ENCODE measurements at regions not wholly inside any gene's neighbourhood (a gene's known extent, or its start where the extent isn't known, plus 50 kb on each side); places are given as distances from the start of the nearest gene placed in this dataset.

DNA sequence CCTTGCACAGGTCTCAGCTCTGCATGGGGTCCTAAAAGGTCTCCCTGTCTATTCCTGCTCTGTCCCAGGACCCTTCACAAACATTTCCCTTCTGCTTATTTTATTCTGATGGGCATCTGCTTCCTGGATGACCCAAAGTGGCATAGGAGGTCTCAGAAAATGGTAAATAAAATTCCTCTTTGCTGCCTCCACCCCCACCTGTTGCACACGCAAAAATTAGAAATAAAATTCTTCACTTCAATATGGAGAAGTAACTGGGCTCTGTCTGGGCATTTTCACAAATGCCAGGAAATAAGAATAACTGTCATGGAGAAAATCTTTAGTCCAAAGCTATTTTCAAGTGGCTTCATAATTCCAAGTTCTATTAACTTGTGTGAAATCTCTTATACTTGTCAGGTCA is 106.6 kb upstream of the MAP1B start:
- ATAC-seq (no peak), DNase-seq (ENCODE audit: low spot score) (no peak), FAIRE-seq (no peak)
- H3K4me2 ChIP-seq (ENCODE audit: low read depth, low read length) = no peak overlapping the region
- H3K9ac ChIP-seq (ENCODE audit: insufficient read depth, low read depth, low read length) = no peak overlapping the region
- POLR2A ChIA-PET = no interaction called here
- no peaks in the 10 kb centered on the region for H3K4me1 ChIP-seq (ENCODE audit: insufficient read depth, low read length)
- WGBS (ENCODE audit: low lambda C conversion rate) = 4% methylated on average over 1 of the region's 1 CpG
- in situ Hi-C loops (cut with HindIII; ENCODE audit: extremely low pct_ligation_motif_present, low pct_unique_long_range_greater_than_20kb) (loop anchor here (25.0 kb wide), 1 partner anchor 213 kb away; no protein-coding TSS in a partner anchor), intact Hi-C loops (cut with micrococcal nuclease; ENCODE audit: unreplicated experiment) (no loop called here)
- no peak overlapping the region for H3K27ac ChIP-seq (ENCODE audit: extremely low read length, insufficient read depth, low read length)
- TF ChIP-seq ZNF256 (CRISPR knock-in tag; conservative IDR thresholded peaks at IDR 0.05) (no peak), GATAD2A (CRISPR knock-in tag; IDR thresholded peaks at IDR 0.05) (no peak), ZNF564 (CRISPR knock-in tag; IDR thresholded peaks at IDR 0.05) (no peak)
- no peaks in the 10 kb centered on the region for H3K79me2 ChIP-seq (ENCODE audit: insufficient read depth, low read length)
- H2AFZ ChIP-seq (ENCODE audit: low read length) = no peak overlapping the region
- H3K4me3 ChIP-seq (replicated peaks in 1 of 3; ENCODE audit: insufficient read depth in 1 of 3, low read depth in 2 of 3, low read length in 3 of 3) = no peak overlapping the region
- no peaks in the 10 kb centered on the region for H4K20me1 ChIP-seq (ENCODE audit: insufficient read depth, low read length)
- H3K9me3 ChIP-seq (ENCODE audit: low read length) = no peaks in the 10 kb centered on the region
- no TSS peak for BruUV-seq (replicated peaks)
- H3K27me3 ChIP-seq (ENCODE audit: control insufficient read depth in 1 of 2, insufficient read depth in 2 of 2, low read length in 2 of 2) = no peaks in the 10 kb centered on the region
- CTCF ChIA-PET (ENCODE audit: low intra/inter-chr PET ratio, low total read pairs) = no interaction called here
- H3K36me3 ChIP-seq (replicated peaks in 1 of 2; ENCODE audit: control insufficient read depth in 1 of 2, insufficient read depth in 2 of 2, low read length in 2 of 2) = no peaks in the 10 kb centered on the region

DNA sequence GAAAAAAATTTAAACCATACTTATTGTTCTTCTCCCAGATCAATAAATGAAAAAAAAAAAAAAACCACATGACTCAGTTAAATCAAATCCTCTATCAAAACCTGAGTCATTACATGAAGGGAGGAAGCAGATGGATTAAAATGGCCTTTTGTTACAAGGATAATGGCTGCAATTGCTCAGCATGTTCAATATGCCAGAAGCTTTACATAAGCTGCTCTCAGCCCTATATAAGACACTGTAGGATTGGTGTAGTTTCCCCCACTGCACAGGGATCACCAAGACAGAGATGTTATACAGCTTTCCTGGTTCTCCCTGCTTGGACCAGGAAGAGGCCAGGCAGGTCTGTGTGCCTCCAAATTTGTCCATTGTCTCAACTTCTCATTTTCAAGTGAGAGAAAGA is 101.6 kb upstream of the MAP1B start:
- FAIRE-seq (no peak), ATAC-seq (no peak), DNase-seq (ENCODE audit: low spot score) (no peak)
- H3K4me1 ChIP-seq (ENCODE audit: insufficient read depth, low read length) = no peaks in the 10 kb centered on the region
- BruUV-seq (replicated peaks) = no TSS peak
- intact Hi-C loops (cut with micrococcal nuclease; ENCODE audit: unreplicated experiment) = no loop called here
- H4K20me1 ChIP-seq (ENCODE audit: insufficient read depth, low read length) = no peaks in the 10 kb centered on the region
- no peak overlapping the region for H2AFZ ChIP-seq (ENCODE audit: low read length)
- POLR2A ChIA-PET = no interaction called here
- H3K4me3 ChIP-seq (replicated peaks in 1 of 3; ENCODE audit: insufficient read depth in 1 of 3, low read depth in 2 of 3, low read length in 3 of 3) = no peak overlapping the region
- H3K9ac ChIP-seq (ENCODE audit: insufficient read depth, low read depth, low read length) = no peak overlapping the region
- peaks cover 0 to 4% of the 10 kb centered on the region in 2 experiments; a peak in 1 of 5 replicates for H3K27me3 ChIP-seq (ENCODE audit: control insufficient read depth in 1 of 2, insufficient read depth in 2 of 2, low read length in 2 of 2)
- H3K9me3 ChIP-seq (ENCODE audit: low read length) = no peaks in the 10 kb centered on the region
- no peak for TF ChIP-seq ZMAT3 (CRISPR knock-in tag; conservative IDR thresholded peaks at IDR 0.05)
- TF ChIP-seq, protein P1, sequence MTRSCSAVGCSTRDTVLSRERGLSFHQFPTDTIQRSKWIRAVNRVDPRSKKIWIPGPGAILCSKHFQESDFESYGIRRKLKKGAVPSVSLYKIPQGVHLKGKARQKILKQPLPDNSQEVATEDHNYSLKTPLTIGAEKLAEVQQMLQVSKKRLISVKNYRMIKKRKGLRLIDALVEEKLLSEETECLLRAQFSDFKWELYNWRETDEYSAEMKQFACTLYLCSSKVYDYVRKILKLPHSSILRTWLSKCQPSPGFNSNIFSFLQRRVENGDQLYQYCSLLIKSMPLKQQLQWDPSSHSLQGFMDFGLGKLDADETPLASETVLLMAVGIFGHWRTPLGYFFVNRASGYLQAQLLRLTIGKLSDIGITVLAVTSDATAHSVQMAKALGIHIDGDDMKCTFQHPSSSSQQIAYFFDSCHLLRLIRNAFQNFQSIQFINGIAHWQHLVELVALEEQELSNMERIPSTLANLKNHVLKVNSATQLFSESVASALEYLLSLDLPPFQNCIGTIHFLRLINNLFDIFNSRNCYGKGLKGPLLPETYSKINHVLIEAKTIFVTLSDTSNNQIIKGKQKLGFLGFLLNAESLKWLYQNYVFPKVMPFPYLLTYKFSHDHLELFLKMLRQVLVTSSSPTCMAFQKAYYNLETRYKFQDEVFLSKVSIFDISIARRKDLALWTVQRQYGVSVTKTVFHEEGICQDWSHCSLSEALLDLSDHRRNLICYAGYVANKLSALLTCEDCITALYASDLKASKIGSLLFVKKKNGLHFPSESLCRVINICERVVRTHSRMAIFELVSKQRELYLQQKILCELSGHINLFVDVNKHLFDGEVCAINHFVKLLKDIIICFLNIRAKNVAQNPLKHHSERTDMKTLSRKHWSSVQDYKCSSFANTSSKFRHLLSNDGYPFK (CRISPR knock-in tag; IDR thresholded peaks at IDR 0.05; ENCODE audit: borderline replicate concordance) = no peak
- no peak for TF ChIP-seq ZNF501 (CRISPR knock-in tag; IDR thresholded peaks at IDR 0.05)
- no peak overlapping the region for H3K27ac ChIP-seq (ENCODE audit: extremely low read length, insufficient read depth, low read length)
- H3K79me2 ChIP-seq (ENCODE audit: insufficient read depth, low read length) = no peaks in the 10 kb centered on the region
- H3K36me3 ChIP-seq (replicated peaks in 1 of 2; ENCODE audit: control insufficient read depth in 1 of 2, insufficient read depth in 2 of 2, low read length in 2 of 2) = no peaks in the 10 kb centered on the region
- in situ Hi-C loops (cut with HindIII; ENCODE audit: extremely low pct_ligation_motif_present, low pct_unique_long_range_greater_than_20kb) = loop anchor here (25.0 kb wide), 1 partner anchor 218 kb away; no protein-coding TSS in a partner anchor
- CTCF ChIA-PET (ENCODE audit: low intra/inter-chr PET ratio, low total read pairs) = no interaction called here
- H3K4me2 ChIP-seq (ENCODE audit: low read depth, low read length) = no peak overlapping the region
